Tibial nerve (tissue), 3 donors: ENCODE measurements at regions not wholly inside any gene's neighbourhood (a gene's known extent, or its start where the extent isn't known, plus 50 kb on each side); places are given as distances from the start of the nearest gene placed in this dataset.

ENCODE experiments used
- POLR2A ChIP-seq, 2 donors: fragments of 450-650 bp; IDR thresholded peaks; one replicate each; pipeline ENCODE4 v1.6.1; 2017; ENCODE audit warnings: antibody characterized with exemption in 2 of 2, mild to moderate bottlenecking in 2 of 2, moderate library complexity in 2 of 2
- TF ChIP-seq, protein P1 (sequence below), 5 experiments: fragments of 200-600 bp in 3 of 5; fragments of 450-650 bp in 2 of 5; sonication (generic) in 3 of 5; IDR thresholded peaks; one replicate each; pipeline ENCODE4 v1.5.1; 2016 to 2019; ENCODE audit warnings: antibody characterized with exemption in 5 of 5, mild to moderate bottlenecking in 3 of 5, moderate library complexity in 2 of 5

DNA sequence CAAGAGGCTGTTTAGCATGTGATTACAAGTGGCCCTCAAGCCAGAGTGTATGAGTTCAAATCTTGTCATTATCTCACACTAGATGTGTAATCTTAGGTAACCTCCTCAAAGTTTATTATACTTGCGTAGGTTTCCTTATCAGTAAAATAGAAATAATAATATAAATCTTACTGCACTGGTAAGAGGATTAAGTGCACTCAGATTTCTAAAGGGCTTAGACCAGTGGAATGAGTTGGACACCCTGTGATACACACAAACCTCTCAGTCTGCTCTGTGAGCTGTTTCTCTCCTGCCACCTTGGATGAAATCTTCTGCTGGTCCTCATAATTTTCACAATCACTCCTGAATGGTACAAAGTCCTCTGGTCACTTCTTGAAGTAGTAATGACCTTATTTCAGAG, 145.4 kb upstream of the ZNF516 start:
- TF ChIP-seq, protein P1, sequence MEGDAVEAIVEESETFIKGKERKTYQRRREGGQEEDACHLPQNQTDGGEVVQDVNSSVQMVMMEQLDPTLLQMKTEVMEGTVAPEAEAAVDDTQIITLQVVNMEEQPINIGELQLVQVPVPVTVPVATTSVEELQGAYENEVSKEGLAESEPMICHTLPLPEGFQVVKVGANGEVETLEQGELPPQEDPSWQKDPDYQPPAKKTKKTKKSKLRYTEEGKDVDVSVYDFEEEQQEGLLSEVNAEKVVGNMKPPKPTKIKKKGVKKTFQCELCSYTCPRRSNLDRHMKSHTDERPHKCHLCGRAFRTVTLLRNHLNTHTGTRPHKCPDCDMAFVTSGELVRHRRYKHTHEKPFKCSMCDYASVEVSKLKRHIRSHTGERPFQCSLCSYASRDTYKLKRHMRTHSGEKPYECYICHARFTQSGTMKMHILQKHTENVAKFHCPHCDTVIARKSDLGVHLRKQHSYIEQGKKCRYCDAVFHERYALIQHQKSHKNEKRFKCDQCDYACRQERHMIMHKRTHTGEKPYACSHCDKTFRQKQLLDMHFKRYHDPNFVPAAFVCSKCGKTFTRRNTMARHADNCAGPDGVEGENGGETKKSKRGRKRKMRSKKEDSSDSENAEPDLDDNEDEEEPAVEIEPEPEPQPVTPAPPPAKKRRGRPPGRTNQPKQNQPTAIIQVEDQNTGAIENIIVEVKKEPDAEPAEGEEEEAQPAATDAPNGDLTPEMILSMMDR (IDR thresholded peaks at IDR 0.05) = no peak
- no peak for TF ChIP-seq POLR2A (IDR thresholded peaks at IDR 0.05)
